Liver (tissue), 7 donors: ENCODE measurements at regions not wholly inside any gene's neighbourhood (a gene's known extent, or its start where the extent isn't known, plus 50 kb on each side); places are given as distances from the start of the nearest gene placed in this dataset.

Source experiments
- DNase-seq: peaks from one replicate; pipeline ENCODE4 v3.0.0-alpha.2; 2017; ENCODE audit warnings: low spot score
- H3K27ac ChIP-seq, 2 donors: one replicate each; pipeline ENCODE4 v1.7.0; 2013; ENCODE audit warnings: inconsistent platforms in 2 of 2, low read length in 2 of 2, control low read depth in 1 of 2, low read depth in 1 of 2, mild to moderate bottlenecking in 1 of 2
- H3K27me3 ChIP-seq, 4 donors: one replicate each; pipeline versions ENCODE4 v1.6.1 to v1.7.0; 2013; ENCODE audit warnings: low read length in 3 of 4, inconsistent platforms in 1 of 4, mild to moderate bottlenecking in 1 of 4, moderate library complexity in 1 of 4; ENCODE audit not compliant: control insufficient read depth in 4 of 4, insufficient read depth in 4 of 4
- H3K36me3 ChIP-seq, 4 donors: one replicate each; pipeline versions ENCODE4 v1.6.1 to v1.7.0; 2013; ENCODE audit warnings: low read length in 3 of 4, mild to moderate bottlenecking in 3 of 4, low read depth in 1 of 4, moderate library complexity in 1 of 4; ENCODE audit not compliant: control insufficient read depth in 4 of 4, insufficient read depth in 3 of 4
- H3K4me1 ChIP-seq, 4 donors: one replicate each; pipeline versions ENCODE4 v1.6.1 to v1.7.0; 2013; ENCODE audit warnings: low read length in 3 of 4, mild to moderate bottlenecking in 3 of 4, moderate library complexity in 1 of 4; ENCODE audit not compliant: control insufficient read depth in 4 of 4, insufficient read depth in 4 of 4
- H3K4me3 ChIP-seq, 3 donors: one replicate each; pipeline versions ENCODE4 v1.6.1 to v1.7.0; 2013; ENCODE audit warnings: low read length in 3 of 3, control low read depth in 1 of 3, low read depth in 1 of 3, mild to moderate bottlenecking in 1 of 3
- H3K9ac ChIP-seq, 2 donors: one replicate each; pipeline ENCODE4 v1.7.0; 2013; ENCODE audit warnings: low read length in 2 of 2, mild to moderate bottlenecking in 2 of 2, moderate library complexity in 2 of 2, control low read depth in 1 of 2, low read depth in 1 of 2
- H3K9me3 ChIP-seq, 4 donors: one replicate each; pipeline versions ENCODE4 v1.6.1 to v1.7.0; 2013; ENCODE audit warnings: low read length in 3 of 4; ENCODE audit not compliant: control insufficient read depth in 4 of 4
- EGR1 ChIP-seq, 2 donors: IDR thresholded peaks; 2 replicates each; pipeline ENCODE4 v1.6.1; 2016 to 2018; ENCODE audit warnings: antibody characterized with exemption in 2 of 2, low read depth in 2 of 2
- FOXA1 ChIP-seq: IDR thresholded peaks from 2 replicates; pipeline ENCODE4 v1.6.1; 2016; ENCODE audit warnings: antibody characterized with exemption
- FOXA2 ChIP-seq: IDR thresholded peaks from 2 replicates; pipeline ENCODE4 v1.6.1; 2016; ENCODE audit warnings: antibody characterized with exemption
- GABPA ChIP-seq, 2 donors: IDR thresholded peaks in 1 of 2; conservative IDR thresholded peaks in 1 of 2; 2 replicates each; pipeline ENCODE4 v1.6.1; 2016; ENCODE audit warnings: antibody characterized with exemption in 2 of 2, mild to moderate bottlenecking in 1 of 2, moderate library complexity in 1 of 2
- HNF4A ChIP-seq, 2 donors: conservative IDR thresholded peaks; 2 replicates each; pipeline ENCODE4 v1.6.1; 2016; ENCODE audit warnings: antibody characterized with exemption in 2 of 2, mild to moderate bottlenecking in 2 of 2
- HNF4G ChIP-seq: IDR thresholded peaks from 2 replicates; pipeline ENCODE4 v1.6.1; 2016; ENCODE audit warnings: antibody characterized with exemption
- JUND ChIP-seq, 2 donors: IDR thresholded peaks; 2 replicates each; pipeline ENCODE4 v1.6.1; 2016; ENCODE audit warnings: antibody characterized with exemption in 2 of 2
- MAX ChIP-seq: IDR thresholded peaks from 2 replicates; pipeline ENCODE4 v1.6.1; 2016; ENCODE audit warnings: antibody characterized with exemption
- NR2F2 ChIP-seq: IDR thresholded peaks from 2 replicates; pipeline ENCODE4 v1.6.1; 2016; ENCODE audit warnings: antibody characterized with exemption
- RAD21 ChIP-seq, 2 donors: IDR thresholded peaks; 2 replicates each; pipeline ENCODE4 v1.6.1; 2016; ENCODE audit warnings: antibody characterized with exemption in 2 of 2, mild to moderate bottlenecking in 2 of 2
- REST ChIP-seq: IDR thresholded peaks from 2 replicates; pipeline ENCODE4 v1.6.1; 2016; ENCODE audit warnings: antibody characterized with exemption, mild to moderate bottlenecking
- RXRA ChIP-seq, 2 donors: IDR thresholded peaks; 2 replicates each; pipeline ENCODE4 v1.6.1; 2017 to 2018; ENCODE audit warnings: antibody characterized with exemption in 2 of 2, mild to moderate bottlenecking in 1 of 2
- SP1 ChIP-seq: IDR thresholded peaks from 2 replicates; pipeline ENCODE4 v1.6.1; 2018; ENCODE audit warnings: antibody characterized with exemption, mild to moderate bottlenecking
- TAF1 ChIP-seq: conservative IDR thresholded peaks from 2 replicates; pipeline ENCODE4 v1.6.1; 2016; ENCODE audit warnings: antibody characterized with exemption, mild to moderate bottlenecking
- YY1 ChIP-seq: IDR thresholded peaks from 2 replicates; pipeline ENCODE4 v1.6.1; 2016; ENCODE audit warnings: antibody characterized with exemption, mild to moderate bottlenecking
- ZBTB33 ChIP-seq: IDR thresholded peaks from 2 replicates; pipeline ENCODE4 v1.6.1; 2016; ENCODE audit warnings: antibody characterized with exemption
- WGBS: extraction: QIAGEN DNeasy Blood & Tissue Kit; methylation state at CpG from one replicate; pipeline ENCODE4 v1.1.7; 2013; 5-methylcytosine and 5-hydroxymethylcytosine counted together
- TF ChIP-seq, protein P1 (sequence below): IDR thresholded peaks from 2 replicates; pipeline ENCODE4 v1.6.1; 2016; ENCODE audit warnings: antibody characterized with exemption
- donor health status: healthy.
- donor health status: healthy.
- donor health status: healthy.
- donor health status: healthy.

GRCh38 chr12:124241776-124242528 is 52.9 kb upstream of the RFLNA start:
- Histone ChIP-seq H3K27me3 (peaks cover 0 to 3% (median 1%) of the 10 kb centered on the region in 4 donors), H3K9me3 (peaks cover 0 to 5% (median 0%) of the 10 kb centered on the region in 4 donors), H3K36me3 (no peaks in the 10 kb centered on the region), H3K27ac (no peak overlapping the region), H3K4me3 (no peak overlapping the region), H3K4me1 (no peaks in the 10 kb centered on the region), H3K9ac (no peak overlapping the region)
- TF ChIP-seq REST: no peak
- TF ChIP-seq NR2F2: no peak
- TF ChIP-seq TAF1: no peak
- no peak for TF ChIP-seq HNF4A (conservative IDR thresholded peaks at IDR 0.05)
- TF ChIP-seq, protein P1, sequence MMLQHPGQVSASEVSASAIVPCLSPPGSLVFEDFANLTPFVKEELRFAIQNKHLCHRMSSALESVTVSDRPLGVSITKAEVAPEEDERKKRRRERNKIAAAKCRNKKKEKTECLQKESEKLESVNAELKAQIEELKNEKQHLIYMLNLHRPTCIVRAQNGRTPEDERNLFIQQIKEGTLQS: no peak
- no peak for TF ChIP-seq GABPA (IDR thresholded peaks at IDR 0.05 in 1 of 2, conservative IDR thresholded peaks at IDR 0.05 in 1 of 2)
- TF ChIP-seq SP1: no peak
- no peak for TF ChIP-seq RAD21 (IDR thresholded peaks at IDR 0.05)
- no peak for TF ChIP-seq EGR1 (IDR thresholded peaks at IDR 0.05; ENCODE audit: low read depth in 2 of 2)
- TF ChIP-seq JUND (IDR thresholded peaks at IDR 0.05): no peak
- no peak for TF ChIP-seq ZBTB33
- TF ChIP-seq HNF4G: no peak
- no peak for TF ChIP-seq MAX
- TF ChIP-seq FOXA2: no peak
- TF ChIP-seq FOXA1: no peak
- TF ChIP-seq RXRA (IDR thresholded peaks at IDR 0.05): no peak
- no peak for TF ChIP-seq YY1
- 82% methylated on average over 17 of the region's 17 CpGs for WGBS
- no peak for DNase-seq

DNA sequence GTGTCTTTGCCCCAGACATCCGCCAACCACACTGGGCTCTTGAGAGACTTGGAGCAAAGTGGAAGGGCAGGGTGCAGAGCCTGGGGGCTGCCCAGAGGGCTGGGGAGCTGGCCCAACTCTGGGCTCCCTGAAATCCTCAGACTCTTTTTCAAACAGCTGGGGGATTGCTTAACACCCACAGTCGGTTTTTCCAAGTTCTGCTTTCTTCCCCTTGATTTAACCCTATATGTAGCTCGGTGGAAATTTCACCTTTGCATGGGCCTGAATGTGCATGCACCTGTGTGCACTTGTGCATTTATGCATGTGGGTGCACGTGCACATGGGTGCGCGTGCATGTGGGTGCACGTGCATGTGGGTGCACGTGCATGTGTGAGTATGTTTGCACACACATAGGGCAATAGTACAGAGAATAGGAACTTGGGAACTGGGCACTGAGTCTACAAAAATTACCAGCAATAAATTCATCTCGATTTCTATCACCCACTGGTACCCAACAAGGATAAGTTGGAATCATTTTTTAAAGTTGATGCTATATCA is 52.3 kb upstream of the RFLNA start:
- H3K4me1 ChIP-seq: no peaks in the 10 kb centered on the region
- TF ChIP-seq TAF1 (no peak), FOXA1 (no peak)
- no peak overlapping the region for H3K4me3 ChIP-seq
- no peak overlapping the region for H3K9ac ChIP-seq
- H3K27me3 ChIP-seq: peaks cover 0 to 3% (median 1%) of the 10 kb centered on the region in 4 donors
- WGBS: 70% methylated on average over 9 of the region's 9 CpGs
- DNase-seq: no peak
- no peak overlapping the region for H3K27ac ChIP-seq
- peaks cover 0 to 5% (median under 1%) of the 10 kb centered on the region in 4 donors for H3K9me3 ChIP-seq
- no peaks in the 10 kb centered on the region for H3K36me3 ChIP-seq
